Common myeloid progenitor, CD34-positive (primary cell): ENCODE measurements at regions not wholly inside any gene's neighbourhood (a gene's known extent, or its start where the extent isn't known, plus 50 kb on each side); places are given as distances from the start of the nearest gene placed in this dataset.

Experiments
- CTCF ChIA-PET: fragments of 350-600 bp; sonication (Branson Sonifier 250); formaldehyde crosslinking; loops from one replicate; lab custom pipeline; 2021; ENCODE audit warnings: antibody characterized with exemption; lab: Charles Lee
- POLR2A ChIA-PET: fragments of 350-600 bp; sonication (Branson Sonifier 250); formaldehyde crosslinking; loops from one replicate; lab custom pipeline; 2021; ENCODE audit warnings: antibody characterized with exemption; lab: Charles Lee
- DNase-seq, 3 donors: peaks; one replicate each; pipeline versions ENCODE4 v3.0.0 to v3.0.0-alpha.2; 2013
- H3K27ac ChIP-seq, 2 experiments: 1 replicate in 1 of 2; 2 replicates in 1 of 2; pipeline ENCODE4 v1.7.0; 2013; ENCODE audit warnings: inconsistent platforms in 2 of 2, low read length in 2 of 2, mild to moderate bottlenecking in 2 of 2, low read depth in 1 of 2, moderate library complexity in 1 of 2; ENCODE audit not compliant: severe bottlenecking in 2 of 2, insufficient read depth in 1 of 2, poor library complexity in 1 of 2
- H3K27me3 ChIP-seq, 5 experiments: replicated peaks in 2 of 5; 1 replicate in 3 of 5; 2 replicates in 2 of 5; pipeline versions ENCODE4 v1.6.1 to v1.7.0; 2013; ENCODE audit warnings: low read length in 4 of 5, mild to moderate bottlenecking in 2 of 5, moderate library complexity in 2 of 5, inconsistent platforms in 1 of 5; ENCODE audit not compliant: insufficient read depth in 5 of 5, control insufficient read depth in 4 of 5
- H3K36me3 ChIP-seq, 4 experiments: 1 replicate in 2 of 4; 2 replicates in 2 of 4; pipeline versions ENCODE4 v1.6.1 to v1.7.0; 2013; ENCODE audit warnings: low read length in 3 of 4, control low read depth in 1 of 4, mild to moderate bottlenecking in 1 of 4; ENCODE audit not compliant: control insufficient read depth in 4 of 4, insufficient read depth in 4 of 4
- H3K4me1 ChIP-seq, 4 experiments: 1 replicate in 3 of 4; 2 replicates in 1 of 4; pipeline versions ENCODE4 v1.6.1 to v1.7.1; 2013; ENCODE audit warnings: low read length in 3 of 4, mild to moderate bottlenecking in 3 of 4, control low read depth in 1 of 4, inconsistent platforms in 1 of 4, moderate library complexity in 1 of 4; ENCODE audit not compliant: control insufficient read depth in 4 of 4, insufficient read depth in 4 of 4; ENCODE audit errors: control extremely low read depth in 1 of 4
- H3K4me3 ChIP-seq, 7 experiments: 1 replicate in 4 of 7; 2 replicates in 3 of 7; pipeline versions ENCODE4 v1.5.1 to v1.7.0; 2013; ENCODE audit warnings: mild to moderate bottlenecking in 7 of 7, low read length in 6 of 7, moderate library complexity in 6 of 7, inconsistent platforms in 2 of 7, low read depth in 2 of 7, control low read depth in 1 of 7; ENCODE audit not compliant: insufficient read depth in 4 of 7, control insufficient read depth in 1 of 7; ENCODE audit errors: extremely low read depth in 1 of 7
- H3K9me3 ChIP-seq, 5 experiments: 1 replicate in 4 of 5; 2 replicates in 1 of 5; pipeline versions ENCODE4 v1.6.1 to v1.7.1; 2013; ENCODE audit warnings: low read length in 4 of 5, mild to moderate bottlenecking in 2 of 5, inconsistent platforms in 1 of 5, low read depth in 1 of 5, moderate library complexity in 1 of 5; ENCODE audit not compliant: control insufficient read depth in 4 of 5, insufficient read depth in 2 of 5; ENCODE audit errors: control extremely low read depth in 1 of 5
- WGBS: methylation state at CpG from one replicate; pipeline ENCODE4 v1.1.5; 2013; ENCODE audit not compliant: insufficient coverage; 5-methylcytosine and 5-hydroxymethylcytosine counted together

DNA sequence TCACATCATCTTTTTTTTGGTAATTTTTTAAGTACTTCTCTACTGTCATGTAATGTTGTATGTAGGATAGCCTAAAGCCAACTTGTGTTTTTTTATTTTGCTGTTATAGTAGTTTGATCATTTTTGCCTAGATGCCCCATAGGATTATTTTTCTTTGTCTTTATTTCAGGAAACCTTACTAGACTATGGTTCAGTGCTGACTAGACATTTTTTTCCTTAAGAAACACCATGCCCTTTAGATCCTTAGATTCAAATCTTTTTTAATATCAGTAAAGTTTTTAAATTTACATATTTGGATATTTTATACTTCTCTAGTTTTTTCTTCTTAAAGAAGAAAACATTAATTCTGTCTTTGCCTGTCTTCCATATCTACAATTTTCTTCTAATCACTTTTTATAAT lies 221.3 kb downstream of the IDS start:
- POLR2A ChIA-PET = no interaction called here

DNA sequence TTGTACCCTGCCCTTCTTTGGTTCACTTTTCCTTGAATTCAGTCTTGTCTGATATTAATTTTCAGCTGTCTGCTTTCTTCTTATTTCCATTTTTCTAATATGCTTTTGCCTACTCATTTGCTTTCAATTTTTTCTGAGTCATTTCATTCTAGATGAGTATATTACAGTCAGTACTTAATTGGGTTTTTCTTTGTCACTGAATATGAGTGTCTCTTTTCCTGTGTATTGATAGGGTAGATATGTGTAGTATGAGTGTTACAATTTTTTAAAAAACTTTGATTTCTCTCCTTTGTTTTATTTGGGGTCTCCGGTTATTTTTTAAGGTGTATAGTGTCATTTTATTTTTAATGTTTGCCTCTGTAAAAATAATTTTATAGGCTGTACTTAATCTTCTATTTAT lies 222.2 kb downstream of the IDS start:
- CTCF ChIA-PET = no interaction called here
- POLR2A ChIA-PET = no interaction called here
- Histone ChIP-seq H3K4me1 (no peaks in the 10 kb centered on the region), H3K36me3 (no peaks in the 10 kb centered on the region), H3K27me3 (no peaks in the 10 kb centered on the region), H3K27ac (no peak overlapping the region), H3K9me3 (no peaks in the 10 kb centered on the region), H3K4me3 (no peak overlapping the region)
- no CpG with 5 or more reads among the region's 1 CpG for WGBS
- DNase-seq = no peak

More for the DNA sequence above, 221.3 kb downstream of the IDS start:
- CTCF ChIA-PET = no interaction called here
- Histone ChIP-seq H3K36me3 (no peaks in the 10 kb centered on the region), H3K4me1 (no peaks in the 10 kb centered on the region), H3K4me3 (no peak overlapping the region), H3K27me3 (no peaks in the 10 kb centered on the region), H3K9me3 (no peaks in the 10 kb centered on the region), H3K27ac (no peak overlapping the region)
- DNase-seq = no peak

DNA sequence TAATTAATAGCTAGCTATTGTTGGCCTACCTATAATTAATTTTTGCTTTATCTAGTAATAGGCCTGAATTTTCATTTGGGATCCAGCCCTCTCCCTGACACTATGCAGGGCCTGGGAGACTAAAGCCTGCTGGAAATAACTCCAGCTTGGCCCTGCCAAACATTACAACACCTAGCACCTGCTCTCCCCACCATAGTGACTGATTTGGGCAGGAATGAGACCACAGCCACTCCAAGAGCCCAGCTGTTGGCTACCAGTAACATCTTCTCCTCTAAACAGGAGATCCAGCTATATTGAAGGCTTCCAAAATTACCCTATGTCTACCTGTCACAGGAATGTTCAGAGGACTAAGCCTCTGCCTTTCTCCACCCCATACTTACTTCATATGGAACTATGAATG lies 225.1 kb downstream of the IDS start:
- POLR2A ChIA-PET = no interaction called here
- CTCF ChIA-PET = interaction anchor here (1.0 kb wide), 1 partner anchor 8 kb away, joined by 4 read pairs; no protein-coding TSS in a partner anchor
- no peaks in the 10 kb centered on the region for H3K36me3 ChIP-seq
- no peaks in the 10 kb centered on the region for H3K27me3 ChIP-seq
- no peaks in the 10 kb centered on the region for H3K9me3 ChIP-seq
- DNase-seq = no peak
- H3K27ac ChIP-seq = no peak overlapping the region
- H3K4me3 ChIP-seq = no peak overlapping the region
- no peaks in the 10 kb centered on the region for H3K4me1 ChIP-seq

DNA sequence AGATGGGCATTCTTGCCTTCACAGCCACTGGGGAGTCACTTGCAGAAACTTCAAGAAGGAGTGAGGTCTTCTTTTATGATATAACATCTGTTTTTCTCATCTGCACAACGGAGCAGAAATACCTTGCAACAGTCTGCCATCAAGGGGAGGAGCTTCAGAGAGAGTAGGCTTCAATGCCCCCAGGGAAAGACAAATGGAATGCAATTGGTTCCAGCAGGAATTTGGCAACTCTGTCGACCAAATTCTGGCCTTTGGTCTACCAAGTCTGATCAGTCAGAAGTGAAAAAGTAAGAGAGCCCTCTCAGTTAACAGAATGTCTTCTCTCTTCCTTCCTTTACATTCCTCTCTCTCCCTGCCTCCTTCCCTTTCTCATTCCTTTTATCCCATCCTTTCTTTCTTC lies 229.3 kb downstream of the IDS start:
- 53% methylated on average over 2 of the region's 2 CpGs for WGBS
- Histone ChIP-seq H3K9me3 (no peaks in the 10 kb centered on the region), H3K4me3 (no peak overlapping the region), H3K27ac (no peak overlapping the region), H3K4me1 (no peaks in the 10 kb centered on the region), H3K27me3 (peaks cover 0 to 5% (median 0%) of the 10 kb centered on the region in 5 experiments), H3K36me3 (no peaks in the 10 kb centered on the region)
- no peak for DNase-seq
- ChIA-PET CTCF (no interaction called here), POLR2A (no interaction called here)

DNA sequence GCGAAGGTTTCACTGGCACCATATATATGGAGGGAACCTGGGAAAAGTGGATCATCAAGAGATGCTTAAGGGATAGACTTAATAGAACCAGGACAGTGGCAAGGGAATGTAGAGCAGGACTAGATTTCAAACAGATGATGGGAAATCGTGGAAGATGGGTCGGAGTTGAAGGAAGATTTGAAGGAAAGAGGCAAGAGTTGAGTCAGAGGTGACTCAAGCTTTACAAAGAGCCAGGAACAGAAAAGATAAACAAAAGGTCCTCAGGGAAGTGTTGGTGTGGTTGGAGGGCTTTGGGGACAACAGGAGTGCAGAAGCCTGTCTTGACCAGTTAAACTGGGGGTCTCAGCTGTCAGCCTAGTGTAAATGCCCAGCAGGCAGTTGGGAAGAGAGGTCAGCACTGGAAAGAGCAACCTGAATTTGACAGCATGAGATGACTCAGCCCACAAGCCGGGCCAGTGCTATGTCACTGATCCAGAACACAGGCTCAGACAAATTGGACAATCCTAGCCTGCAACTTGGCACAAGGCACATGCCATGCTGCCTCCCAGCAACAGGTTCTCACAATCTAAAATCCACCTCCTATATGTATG lies 230.5 kb downstream of the IDS start:
- H3K27ac ChIP-seq = no peak overlapping the region
- no peaks in the 10 kb centered on the region for H3K4me1 ChIP-seq
- POLR2A ChIA-PET = no interaction called here
- DNase-seq = no peak
- H3K27me3 ChIP-seq = peaks cover 0 to 5% (median 0%) of the 10 kb centered on the region in 5 experiments
- no peak overlapping the region for H3K4me3 ChIP-seq
- CTCF ChIA-PET = no interaction called here
- WGBS = 69% methylated on average over 3 of the region's 4 CpGs
- H3K9me3 ChIP-seq = no peaks in the 10 kb centered on the region
- H3K36me3 ChIP-seq = no peaks in the 10 kb centered on the region

DNA sequence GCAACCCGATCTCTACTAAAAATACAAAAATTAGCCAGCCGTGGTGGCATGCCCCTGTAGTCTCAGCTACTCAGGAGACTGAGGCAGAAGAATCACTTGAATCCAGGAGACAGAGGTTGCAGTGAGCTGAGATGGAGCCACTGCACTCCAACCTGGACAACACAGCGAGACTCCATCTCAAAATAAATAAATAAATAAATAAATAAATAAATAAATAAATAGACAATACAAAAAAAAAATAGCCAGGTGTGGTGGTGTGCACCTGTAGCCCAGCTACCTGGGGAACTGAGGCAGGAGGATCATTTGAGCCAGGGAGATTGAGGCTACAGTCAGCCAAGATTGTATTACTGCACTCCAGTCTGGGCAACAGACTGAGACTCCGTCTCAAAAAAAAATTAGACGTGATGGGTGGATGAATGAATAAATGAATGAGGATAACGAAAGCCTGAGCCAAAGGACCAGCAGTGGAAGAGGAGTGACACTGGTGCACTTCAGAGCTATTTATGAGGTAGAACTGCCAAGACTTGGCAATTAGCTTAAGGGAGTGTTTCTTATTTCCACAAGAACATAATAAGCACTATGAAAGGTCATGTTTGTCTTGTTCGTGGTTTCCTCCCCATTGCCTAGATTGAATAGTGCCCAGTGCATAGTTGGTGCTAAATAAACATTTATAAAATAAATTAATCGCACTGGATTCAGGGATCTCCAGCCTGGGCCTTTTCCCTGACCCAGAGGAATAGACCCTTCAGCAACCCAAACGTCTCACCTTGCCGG lies 232.2 kb downstream of the IDS start:
- CTCF ChIA-PET = no interaction called here
- WGBS = 94% methylated on average over 6 of the region's 10 CpGs
- Histone ChIP-seq H3K27me3 (peaks cover 0 to 5% (median 0%) of the 10 kb centered on the region in 5 experiments), H3K4me1 (no peaks in the 10 kb centered on the region), H3K4me3 (no peak overlapping the region), H3K9me3 (no peaks in the 10 kb centered on the region), H3K27ac (no peak overlapping the region), H3K36me3 (no peaks in the 10 kb centered on the region)
- POLR2A ChIA-PET = no interaction called here
- no peak for DNase-seq

DNA sequence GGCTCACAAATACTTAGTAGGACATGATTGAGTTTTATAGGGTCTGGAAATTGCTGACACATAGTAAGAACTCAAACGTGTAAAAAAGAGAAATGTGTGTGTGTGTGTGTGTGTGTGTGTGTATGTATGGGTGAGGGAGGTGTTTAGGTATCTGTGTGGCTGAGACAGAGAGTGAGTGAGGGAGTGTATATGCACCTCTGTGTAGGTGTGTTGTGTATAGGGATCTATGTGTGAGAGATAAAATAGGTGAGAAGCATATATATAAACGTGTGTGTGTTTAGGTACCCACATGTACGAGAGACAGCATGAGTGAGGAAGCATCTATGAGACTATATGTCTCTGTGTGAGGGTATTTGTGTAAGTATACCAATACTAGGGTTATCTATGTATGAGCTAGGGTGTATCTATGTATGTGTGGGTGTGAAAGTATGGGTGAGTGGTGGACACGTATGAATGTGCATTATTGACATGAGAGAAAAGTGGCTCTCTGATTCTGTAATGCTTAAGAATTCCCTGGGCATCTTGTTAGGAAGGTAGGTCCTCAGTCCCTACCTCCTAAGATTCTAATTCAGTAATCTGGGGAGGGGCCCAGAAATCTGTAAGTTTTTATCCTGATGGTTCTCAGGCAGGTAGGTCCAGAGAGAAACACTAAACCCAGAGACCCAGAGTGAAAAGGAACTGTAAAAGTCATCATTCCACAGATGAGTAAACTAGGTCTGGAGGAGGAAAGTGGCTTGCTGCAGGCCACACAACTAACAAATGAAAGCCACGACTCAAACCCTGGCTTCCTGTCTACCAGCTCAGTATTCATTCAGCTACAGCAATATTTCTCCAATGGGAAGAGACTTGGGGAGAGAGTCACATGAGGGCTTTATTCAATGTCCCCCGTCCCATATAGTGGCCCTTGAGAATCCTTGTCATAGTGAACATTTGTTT lies 237.0 kb downstream of the IDS start:
- 71% methylated on average over 5 of the region's 6 CpGs for WGBS
- no peak for DNase-seq
- Histone ChIP-seq H3K27me3 (no peaks in the 10 kb centered on the region), H3K4me3 (no peak overlapping the region), H3K27ac (no peak overlapping the region), H3K9me3 (peaks cover 0 to 2% (median 0%) of the 10 kb centered on the region in 5 experiments), H3K4me1 (no peaks in the 10 kb centered on the region), H3K36me3 (no peaks in the 10 kb centered on the region)
- ChIA-PET CTCF (no interaction called here), POLR2A (no interaction called here)
